GM18870 (cell line): ENCODE measurements at regions not wholly inside any gene's neighbourhood (a gene's known extent, or its start where the extent isn't known, plus 50 kb on each side); places are given as distances from the start of the nearest gene placed in this dataset.
"Not testable (repeated sequence)": the region's sequence is repeated elsewhere in the genome, so short reads cannot be mapped to it uniquely, and the experiment has no call there.

Experiments
- ATAC-seq: cut with Tn5 transposase; IDR thresholded peaks from one replicate; pipeline ENCODE4 v1.9.1; 2021; ENCODE audit warnings: moderate library complexity; ENCODE audit not compliant: unreplicated experiment

DNA sequence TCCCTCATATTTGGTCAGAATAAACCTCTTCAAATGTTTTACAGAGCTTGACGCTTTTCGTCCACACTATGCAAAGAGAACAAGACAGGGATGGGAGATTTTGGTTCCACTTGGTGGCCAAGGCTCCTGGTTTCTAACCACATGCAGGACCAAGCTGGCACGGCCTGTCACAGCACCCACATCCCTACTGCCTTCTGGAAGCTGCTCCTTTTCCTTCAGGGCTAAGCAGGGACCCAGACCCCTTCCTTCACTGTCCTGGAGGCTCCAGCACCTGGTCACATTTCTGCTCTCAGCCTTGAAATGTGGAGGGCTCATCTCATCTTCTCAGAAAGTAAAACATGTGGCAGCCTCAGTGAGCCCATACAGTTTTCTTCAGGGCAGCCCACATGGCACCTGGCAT is 50.4 kb upstream of the ARHGEF7 start:
- ATAC-seq, result no peak

DNA sequence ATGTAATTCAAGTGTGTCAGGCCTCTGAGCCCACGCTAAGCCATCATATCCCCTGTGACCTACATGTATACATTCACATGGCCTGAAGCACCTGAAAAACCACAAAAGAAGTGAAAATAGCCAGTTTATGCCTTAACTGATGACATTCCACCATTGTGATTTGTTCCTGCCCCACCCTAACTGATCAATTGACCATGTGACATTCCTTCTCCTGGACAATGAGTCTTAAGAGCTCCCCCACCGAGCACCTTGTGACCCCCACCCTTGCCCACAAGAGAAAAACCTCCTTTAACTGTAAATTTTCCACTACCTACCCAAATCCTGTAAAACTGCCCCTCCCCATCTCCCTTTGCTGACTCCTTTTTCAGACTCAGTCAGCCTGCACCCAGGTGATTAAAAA is 52.1 kb upstream of the ARHGEF7 start:
- no peak for ATAC-seq

DNA sequence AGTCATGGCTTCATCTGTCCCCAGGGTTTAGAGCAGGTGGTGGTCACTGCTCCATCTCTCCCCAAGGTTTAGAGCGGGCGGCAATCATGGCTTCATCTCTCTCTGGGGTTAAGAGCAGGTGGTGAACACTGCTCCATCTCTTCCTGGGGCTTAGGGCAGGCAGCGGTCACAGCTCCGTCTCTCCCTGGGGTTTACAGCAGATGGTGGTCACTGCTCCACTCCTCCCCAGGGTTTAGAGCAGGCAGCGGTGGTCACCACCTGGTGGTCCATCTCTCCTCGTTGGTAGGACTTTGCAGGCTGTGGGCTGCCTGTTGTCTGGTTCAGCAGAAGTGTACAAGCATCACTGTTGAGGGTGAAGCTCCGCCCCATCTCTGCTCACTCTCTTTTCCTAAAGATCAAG is 52.8 kb upstream of the ARHGEF7 start:
- ATAC-seq, result no peak

DNA sequence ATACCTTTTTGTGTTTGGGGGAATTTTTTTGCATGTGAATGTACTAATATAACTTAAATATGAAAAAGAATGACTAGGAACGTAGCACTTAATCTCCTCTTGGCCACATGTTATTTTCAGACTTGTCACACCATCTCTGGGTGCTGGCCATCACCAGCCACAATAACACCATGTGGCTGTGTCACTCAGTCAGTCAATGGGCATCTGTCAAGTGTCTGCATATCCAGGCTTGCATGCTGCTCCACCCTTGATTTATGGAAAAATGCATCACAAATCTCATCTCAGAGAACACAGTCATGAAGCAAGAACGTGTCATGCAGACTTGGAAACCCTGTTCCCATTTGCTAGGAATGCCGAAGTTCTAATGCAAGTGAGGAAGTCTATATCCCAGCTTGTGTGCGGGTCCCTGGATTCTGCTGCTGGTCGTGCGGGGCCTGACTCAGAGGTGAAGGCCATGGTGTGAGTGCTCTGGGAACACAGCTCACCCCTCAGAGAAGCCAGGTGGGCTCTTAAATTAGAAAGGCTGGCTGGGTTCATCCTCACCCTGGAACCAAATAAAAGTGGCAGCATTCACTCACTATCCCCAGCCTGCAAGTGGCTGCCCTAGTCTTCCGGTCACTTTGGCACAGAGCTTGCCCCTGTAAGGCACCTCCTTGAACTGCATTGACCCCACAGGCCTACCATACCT is 53.6 kb upstream of the ARHGEF7 start:
- ATAC-seq, result no peak

DNA sequence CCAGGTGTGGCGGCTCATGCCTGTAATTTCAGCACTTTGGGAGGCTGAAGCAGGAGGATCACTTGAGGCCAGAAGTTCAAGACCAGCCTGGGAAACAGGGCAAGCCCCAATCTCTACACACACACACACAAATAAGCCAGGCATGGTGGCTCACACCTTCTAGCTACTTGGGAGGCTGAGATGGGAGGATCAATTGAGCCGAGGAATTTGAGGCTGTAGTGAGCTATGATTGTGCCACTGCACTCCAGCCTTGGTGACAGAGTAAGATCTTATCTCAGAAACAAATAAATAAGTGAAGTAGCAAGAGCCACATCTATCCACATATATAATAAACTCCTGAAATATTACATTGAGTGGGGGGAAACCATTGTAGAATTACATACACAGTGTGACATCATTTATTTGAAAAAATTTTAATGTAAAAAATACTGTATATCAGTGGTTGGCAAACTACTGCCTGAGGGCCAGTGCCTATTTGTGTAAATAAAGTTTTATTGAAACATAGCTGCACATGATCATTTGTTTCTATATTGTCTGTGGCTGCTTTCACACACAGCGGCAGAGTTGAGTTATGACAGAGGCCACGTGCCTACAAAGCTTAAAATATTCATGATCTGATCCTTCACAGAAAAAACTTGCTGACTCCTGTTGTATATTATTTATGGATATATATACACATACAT is 54.7 kb upstream of the ARHGEF7 start:
- no peak for ATAC-seq

DNA sequence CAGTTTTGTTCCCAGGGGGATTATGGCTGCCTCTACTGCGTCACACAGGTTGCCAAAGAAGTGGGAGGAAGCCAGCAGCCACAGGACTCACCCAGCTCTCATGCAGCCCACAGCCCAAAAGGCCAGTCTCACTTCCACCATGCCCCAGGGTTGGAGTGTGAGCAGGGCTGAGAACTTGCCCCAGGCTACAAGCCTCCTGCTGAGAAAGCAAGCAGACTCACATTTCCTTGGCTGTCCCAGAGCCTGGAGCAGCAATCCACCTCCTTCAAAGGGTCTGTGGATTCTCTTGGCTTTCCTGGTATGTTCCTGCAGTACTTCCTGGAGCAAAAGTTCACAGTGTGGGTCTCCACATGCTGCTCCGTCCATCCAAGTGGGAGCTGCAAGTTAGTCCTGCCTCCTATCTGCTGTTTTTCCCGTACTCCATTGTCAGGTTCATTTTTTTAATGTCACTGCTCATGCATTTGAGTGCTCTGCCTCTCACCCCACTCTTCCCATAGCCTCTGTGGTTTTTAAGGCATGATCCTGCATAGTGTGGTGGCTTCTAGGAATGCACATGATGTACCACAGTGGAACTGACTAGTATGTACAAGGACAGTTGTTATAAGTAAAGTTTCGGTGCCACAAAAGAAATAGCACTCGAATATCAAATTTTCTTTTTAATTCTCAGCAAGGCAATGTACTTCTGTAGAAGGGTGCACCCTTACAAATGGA is 56.2 kb upstream of the ARHGEF7 start:
- no peak for ATAC-seq

DNA sequence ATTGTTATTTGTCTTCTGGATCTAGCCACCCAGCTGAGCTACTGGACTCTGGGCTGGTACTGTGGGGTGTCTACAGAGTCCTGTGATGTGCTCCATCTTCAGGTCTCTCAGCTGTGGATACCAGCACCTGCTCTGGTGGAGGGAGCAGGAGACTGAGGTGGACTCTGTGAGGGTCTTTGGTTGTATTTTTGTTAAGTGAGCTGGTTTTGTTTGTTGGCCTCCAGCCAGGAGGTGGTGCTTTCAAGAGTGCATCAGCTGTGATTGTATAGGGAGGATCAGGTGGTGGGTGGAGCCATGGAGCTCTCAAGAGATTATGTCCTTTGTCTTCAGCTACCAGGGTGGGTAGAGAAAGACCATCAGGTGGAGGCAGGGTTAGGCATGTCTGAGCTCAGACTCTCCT is 56.8 kb upstream of the ARHGEF7 start:
- not testable (repeated sequence) for ATAC-seq

DNA sequence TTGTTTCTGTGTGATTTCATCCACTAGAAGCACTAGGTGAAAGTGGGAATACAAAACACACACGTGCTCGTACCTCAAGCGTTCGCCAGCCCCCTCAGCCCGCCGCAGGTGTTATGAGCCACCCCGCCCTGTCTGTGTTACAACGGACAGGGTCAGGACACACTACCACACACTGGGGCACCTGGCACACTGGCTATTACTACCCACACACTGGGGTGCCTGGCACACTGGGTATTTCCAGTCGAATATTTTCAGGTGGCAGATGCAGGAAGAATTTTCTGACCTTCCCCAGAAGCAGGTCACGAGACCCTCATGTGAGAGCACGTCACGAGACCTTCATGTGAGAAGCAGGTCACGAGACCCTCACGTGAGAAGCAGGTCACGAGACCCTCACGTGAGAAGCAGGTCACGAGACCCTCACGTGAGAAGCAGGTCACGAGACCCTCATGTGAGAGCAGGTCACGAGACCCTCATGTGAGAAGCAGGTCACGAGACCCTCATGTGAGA is 63.3 kb upstream of the ARHGEF7 start:
- ATAC-seq, result not testable (repeated sequence)

DNA sequence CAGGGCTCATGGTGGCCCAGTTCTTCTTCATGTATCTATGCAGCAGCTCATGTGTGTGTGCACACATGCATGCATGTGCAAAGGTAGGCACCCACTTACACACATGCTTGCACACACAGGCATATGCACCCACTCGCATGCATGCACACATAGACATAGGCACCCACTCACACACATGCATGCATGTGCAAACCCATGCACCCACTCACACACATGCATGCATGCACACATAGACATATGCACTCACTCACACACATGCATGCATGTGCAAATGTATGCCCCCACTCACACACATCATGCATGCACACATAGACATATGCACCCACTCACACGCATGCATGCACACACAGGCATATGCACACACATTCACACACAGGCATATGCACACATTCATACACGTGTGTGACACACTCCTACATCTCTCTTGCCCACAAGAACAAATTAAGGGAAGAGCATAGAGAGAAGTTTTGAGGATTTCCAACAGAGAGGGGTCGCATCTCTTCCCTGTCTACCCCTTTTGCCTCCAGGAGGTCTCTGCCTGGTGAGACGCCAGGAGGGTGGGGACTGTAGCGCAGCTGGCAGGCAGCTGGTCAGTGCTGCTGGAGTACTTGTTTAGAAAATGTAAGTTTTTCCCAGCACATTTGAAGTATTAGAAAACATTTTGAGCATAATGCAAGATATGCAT is 63.9 kb upstream of the ARHGEF7 start:
- ATAC-seq, result no peak

DNA sequence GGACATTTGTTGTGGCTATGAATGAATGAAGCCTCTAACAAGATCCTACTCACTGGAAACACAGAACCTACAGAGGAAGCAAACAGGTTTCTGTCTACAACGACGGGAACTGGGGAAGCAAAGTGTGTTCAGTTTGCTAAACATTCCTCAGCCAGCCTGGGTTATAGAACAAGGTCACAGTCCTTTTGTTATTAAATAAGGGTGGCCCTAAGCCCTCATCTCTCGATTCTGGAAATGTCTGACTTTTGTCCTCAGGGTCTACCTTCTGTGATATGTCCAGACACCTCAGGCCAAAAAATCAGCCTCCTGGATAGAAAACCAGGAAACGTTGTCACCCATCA is 64.6 kb upstream of the ARHGEF7 start:
- no peak for ATAC-seq

DNA sequence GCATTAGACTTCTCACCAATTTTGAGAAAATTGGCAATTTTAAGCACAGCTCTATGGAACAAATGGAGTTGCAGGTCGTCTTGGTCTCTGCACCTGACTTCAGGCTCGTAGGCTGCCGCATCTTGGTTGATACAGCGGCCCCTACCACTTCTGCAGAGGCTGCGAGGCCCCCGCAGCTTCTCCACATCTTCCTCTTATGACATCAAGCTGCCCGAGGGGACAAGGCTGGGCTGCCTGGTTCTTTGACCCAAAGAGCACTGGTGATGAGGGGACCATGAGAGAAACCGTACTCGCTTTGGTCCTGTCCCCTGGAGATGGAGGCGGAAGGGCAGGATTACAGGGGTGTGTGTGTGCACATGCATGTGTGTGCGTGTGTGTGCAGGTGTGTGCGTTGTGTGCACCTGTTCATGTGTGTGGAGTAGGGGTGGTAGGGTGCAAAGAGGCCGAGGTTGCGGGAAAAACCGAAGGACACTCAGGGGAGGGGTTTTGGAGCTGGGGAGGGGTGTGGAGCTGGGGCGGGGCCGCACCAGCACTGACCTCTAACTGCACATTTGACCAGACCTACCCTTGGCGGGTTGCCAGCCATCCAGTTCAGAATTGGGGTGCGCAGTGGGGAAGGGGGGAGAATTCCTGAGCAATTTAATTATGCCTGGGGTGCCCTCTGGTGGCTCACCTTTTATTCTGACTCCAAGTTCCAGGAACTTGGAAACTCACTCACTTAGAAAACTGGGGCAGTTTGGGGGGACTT is 65.1 kb upstream of the ARHGEF7 start:
- ATAC-seq, result no peak

DNA sequence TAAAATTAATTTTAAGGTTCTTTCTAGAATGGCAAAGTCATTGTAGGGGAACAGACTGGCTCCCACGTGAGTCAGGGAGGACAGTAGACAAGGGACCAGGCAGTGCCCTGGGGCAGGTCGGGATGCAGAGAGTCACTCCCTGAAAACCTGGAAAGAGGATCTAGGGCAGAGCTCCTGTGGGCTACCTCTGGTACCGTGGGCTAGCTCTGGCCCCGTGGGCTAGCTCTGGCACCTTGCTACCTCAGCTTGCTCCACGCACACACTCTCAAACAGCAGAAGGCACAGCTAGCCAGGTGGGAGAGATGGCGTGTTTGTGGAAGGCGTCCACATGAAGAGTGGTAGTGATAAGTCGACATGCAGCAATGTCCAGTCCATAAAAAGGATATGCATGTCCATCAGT is 66.7 kb upstream of the ARHGEF7 start:
- ATAC-seq, result no peak

DNA sequence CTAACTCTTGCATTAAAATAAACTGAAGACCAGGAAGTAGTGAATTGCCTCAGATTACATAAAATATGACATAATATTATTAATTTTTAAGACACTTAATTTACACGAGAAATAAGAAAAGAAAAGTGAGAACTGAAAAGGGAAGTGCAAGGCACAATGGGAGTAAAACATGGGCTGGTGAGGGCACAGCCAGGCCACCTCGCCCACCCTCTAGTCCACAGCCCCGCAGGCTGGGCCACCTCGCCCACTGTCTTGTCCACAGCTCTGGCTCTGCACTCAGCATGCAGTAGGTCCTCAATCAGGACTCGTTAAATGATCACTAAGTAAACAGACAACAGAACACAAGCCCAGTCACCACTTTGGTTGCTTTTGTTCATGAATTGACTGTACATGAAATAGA is 67.8 kb upstream of the ARHGEF7 start:
- no peak for ATAC-seq

DNA sequence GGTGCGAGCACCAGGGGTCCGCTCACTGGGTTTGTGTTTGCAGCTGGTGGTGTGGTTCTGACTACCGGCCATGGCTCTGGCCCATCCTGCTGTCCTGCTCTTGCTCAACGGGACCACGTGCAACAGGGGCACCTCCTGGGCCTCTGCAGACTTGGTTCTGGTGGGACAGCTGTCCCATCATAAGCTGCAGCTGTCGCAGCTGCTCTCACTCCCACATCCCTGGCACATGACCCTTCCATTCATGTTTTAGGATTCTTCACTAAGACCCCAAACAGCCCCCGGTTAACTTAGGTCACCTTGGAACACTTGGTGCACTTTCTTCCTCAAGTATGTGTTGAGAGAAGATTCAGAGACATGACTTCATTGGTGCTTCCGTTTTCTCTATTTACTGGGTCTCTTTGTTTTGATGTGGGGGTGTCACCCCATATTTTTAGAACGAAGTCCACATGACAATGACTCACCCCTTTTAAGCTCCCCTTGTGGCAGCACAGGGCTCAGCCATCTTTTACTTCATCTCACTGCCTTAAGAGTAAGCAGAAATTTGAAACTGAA is 68.4 kb upstream of the ARHGEF7 start:
- ATAC-seq, result peak; percentile 60

DNA sequence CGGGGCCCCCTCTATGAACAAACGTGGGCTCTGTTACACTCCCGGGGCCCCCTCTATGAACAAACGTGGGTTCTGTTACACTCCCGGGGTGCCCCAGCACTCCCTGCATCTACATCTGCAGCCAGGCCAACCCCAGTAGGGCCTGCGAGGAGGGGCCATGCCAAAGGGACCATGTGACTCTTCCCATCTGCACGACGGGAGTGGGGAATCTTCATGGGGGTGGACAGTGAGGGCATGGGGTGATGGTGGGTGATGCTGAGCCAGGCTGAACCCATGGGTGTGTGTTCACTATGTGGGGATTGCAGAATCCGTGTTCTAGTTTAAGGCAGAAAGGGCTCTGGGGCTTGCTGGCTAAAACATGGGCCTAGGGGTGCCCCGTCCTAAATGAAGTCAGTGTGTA is 69.9 kb upstream of the ARHGEF7 start:
- ATAC-seq, result no peak

DNA sequence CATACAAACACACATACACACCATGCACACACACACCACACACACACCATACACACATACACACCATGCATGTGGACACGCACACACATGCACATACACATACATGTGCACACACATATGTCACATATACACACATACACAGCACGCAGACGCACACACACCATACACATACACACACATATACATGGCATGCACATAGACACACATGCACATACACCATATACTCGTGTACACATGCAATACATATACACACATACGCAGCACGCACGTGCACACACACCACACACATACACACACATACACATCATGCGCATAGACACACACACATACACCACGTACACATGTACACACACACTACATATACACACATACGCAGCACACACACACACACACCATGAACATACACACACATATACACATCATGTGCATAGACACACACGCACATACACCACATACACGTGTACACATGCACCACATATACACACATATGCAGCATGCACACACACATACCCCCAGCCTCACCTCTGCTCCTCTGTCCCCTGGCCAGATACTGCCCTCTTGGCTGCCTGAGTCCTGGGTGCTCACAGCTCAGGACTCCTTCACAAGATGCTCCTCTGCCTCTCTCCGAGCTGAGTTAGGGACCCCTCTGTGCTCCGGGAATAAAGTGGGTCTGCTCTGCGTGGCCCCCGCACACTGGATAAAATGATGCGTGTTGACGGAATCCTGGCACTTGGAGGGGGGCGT is 70.9 kb upstream of the ARHGEF7 start:
- ATAC-seq, result no peak

DNA sequence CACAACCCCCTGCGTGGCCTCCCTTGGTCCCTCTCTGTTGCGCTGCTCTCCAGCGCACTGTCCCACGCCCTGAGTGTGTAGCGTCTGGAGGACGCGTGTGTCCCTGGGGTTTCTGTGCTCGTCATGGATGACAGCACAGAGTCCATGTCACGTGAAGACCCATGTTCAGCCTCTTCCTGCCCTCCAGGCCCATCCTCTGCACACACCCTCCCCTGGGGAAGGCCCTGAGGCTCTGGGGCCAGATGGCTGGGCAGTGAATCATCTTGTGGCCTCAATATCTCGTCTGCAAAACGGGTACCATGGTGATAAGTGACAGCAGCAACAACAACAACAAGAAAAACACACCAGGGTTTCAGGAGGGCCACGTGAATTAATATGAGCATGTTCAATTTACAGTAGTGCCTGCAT is 71.5 kb upstream of the ARHGEF7 start:
- peak; percentile 37 for ATAC-seq

DNA sequence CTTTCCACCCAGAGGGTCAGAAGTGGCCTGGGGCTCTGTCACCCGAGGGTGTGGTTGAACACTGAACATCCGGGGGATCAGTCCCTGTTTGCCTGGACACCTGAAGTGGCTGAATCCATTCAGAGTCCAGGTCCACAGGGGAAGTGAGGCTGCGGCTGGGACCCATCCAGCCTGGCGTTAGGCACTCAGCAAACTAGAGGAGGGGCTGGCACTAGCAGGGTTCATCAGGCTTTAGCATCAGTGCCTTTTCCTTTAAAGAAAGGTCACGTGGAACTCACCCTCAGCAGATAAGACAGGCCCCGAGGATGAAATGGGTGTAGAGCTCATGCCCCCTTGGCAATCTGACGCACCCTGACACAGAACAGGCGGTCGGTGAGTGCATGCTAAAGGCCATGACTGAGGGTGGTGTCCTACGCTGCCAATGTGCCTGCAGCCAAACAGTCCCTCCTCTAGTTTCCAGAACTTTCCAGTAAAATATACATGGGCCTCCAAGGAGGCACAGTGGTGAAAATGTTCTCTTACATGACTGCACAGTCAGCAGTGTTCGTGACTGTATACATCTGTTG is 72.4 kb upstream of the ARHGEF7 start:
- ATAC-seq, result no peak

DNA sequence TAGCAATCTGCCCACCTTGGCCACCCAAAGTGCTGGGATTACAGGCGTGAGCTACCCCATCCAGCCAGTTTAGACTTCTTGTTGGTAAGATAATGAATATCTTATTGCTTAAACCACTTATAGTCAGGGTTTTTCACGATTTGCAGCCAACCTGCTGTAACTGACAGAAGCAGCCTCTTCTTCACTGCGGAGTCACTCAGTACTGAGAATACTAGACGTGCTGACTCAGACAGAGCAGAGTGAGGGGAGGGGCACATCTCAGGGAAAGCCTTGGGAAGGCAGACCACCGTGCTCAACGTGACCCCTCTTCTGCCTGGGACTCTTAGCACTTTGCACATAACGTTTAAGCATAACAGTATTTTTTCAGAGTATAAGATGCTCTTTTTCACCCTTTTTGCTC is 74.3 kb upstream of the ARHGEF7 start:
- ATAC-seq, result no peak

DNA sequence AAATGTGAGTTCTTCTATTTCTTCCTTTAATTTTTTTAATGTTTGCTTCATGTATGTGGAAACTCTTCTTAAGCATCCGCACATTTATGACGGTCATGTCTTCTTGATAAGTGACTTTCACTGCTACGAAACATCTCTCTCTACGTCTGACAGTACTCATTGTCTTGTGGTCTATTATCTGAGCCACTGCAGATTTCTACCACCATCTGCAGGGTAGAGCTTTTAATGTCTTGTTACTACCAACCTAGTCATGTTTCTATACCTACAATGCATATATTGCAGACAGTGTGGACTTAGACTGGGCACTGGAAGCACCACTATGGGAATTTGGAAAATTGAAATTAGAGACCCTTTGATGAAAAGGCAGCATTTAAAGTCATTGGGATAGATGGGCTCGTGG is 75.4 kb upstream of the ARHGEF7 start:
- no peak for ATAC-seq
